ENCODE measurements at regions not wholly inside any gene's neighbourhood (a gene's known extent, or its start where the extent isn't known, plus 50 kb on each side); places are given as distances from the start of the nearest gene placed in this dataset.
"Not testable (repeated sequence)": the region's sequence is repeated elsewhere in the genome, so short reads cannot be mapped to it uniquely, and the experiment has no call there.

DNA sequence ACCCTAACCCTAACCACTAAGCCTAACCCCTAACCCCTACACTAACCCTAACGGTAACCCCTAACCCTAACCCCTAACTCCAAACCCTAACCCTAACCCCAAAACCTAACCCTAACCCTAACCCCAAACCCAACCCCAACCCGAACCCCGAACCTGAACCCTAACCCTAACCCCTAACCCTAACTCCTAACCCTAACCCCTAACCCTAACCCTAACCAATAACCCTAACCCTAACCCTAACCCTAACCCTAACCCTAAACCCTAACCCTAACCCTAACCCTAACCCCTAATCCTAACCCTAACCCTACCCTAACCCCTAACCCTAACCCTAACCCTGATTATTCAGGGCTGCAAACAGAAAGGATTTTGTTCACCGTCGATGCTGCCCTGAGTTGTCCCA lies 144.6 kb upstream of the DUSP22 start:
- CTCF ChIA-PET = interaction anchor here (0.7 to 1.8 kb wide), 13 partner anchors 17 to 341 kb away, joined by 3 to 7 read pairs (median 3); no protein-coding TSS in a partner anchor
- peaks cover 21% of the 10 kb centered on the region for H3K27me3 Mint-ChIP-seq
- DNase-seq; H3K27ac Mint-ChIP-seq; POLR2A ChIA-PET; H3K4me1 Mint-ChIP-seq; H3K9me3 Mint-ChIP-seq; H3K36me3 Mint-ChIP-seq (ENCODE audit: low read depth); H3K4me3 Mint-ChIP-seq: not testable (repeated sequence)

GRCh38 chr6:148051-148984 lies 144.0 kb upstream of the DUSP22 start:
- peaks cover 25% of the 10 kb centered on the region for H3K27me3 Mint-ChIP-seq
- H3K27ac Mint-ChIP-seq; POLR2A ChIA-PET; H3K4me1 Mint-ChIP-seq; H3K36me3 Mint-ChIP-seq (ENCODE audit: low read depth); H3K9me3 Mint-ChIP-seq; H3K4me3 Mint-ChIP-seq: not testable (repeated sequence)
- DNase-seq = peak; percentile 69
- CTCF ChIA-PET = interaction anchor here (0.7 to 1.8 kb wide), 18 partner anchors 10 to 340 kb away, joined by 3 to 7 read pairs (median 3); no protein-coding TSS in a partner anchor

DNA sequence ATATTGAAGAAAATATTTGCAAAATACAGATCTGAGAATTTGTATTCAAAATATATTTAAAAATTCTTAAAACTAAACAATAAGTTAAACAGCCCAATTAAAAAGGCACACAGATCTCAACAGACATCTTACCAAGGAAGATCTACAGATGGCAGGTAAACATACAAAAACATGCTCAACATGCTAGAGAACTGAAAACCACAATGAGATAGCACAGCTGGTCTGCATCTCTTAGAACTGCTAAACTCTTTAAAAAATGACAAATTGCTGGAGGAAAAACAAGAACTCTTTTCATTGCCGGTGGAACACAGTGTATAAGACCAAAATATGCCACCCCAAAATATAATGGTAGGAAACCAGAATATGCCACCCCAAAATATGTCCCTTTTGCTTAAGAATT lies 142.1 kb upstream of the DUSP22 start:
- CTCF ChIA-PET = interaction anchor here (0.7 kb wide), 1 partner anchor 46 kb away, joined by 3 read pairs; no protein-coding TSS in a partner anchor
- DNase-seq; H3K4me3 Mint-ChIP-seq; H3K36me3 Mint-ChIP-seq (ENCODE audit: low read depth); H3K27ac Mint-ChIP-seq; H3K9me3 Mint-ChIP-seq; POLR2A ChIA-PET: not testable (repeated sequence)
- Mint-ChIP-seq H3K4me1 (peaks cover 25% of the 10 kb centered on the region), H3K27me3 (peaks cover 29% of the 10 kb centered on the region)

DNA sequence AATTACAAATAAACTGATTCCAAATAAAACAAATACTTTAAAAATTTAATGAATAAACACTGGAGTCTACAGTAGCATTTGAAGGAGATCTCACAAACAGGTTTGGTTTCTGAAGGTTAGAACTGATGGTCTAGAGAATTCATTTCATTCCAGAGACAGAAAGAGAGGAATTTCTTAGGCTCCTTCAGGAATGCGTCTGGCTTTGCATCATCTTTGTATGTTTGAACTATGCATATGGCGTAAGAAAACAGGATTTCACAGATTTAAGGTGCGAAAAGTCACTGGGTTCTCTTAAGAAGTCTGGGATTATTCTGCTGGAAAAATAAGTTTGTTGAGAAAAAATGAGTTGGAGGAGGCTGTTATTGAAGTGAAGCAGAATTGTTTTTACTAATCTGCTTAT lies 139.9 kb upstream of the DUSP22 start:
- H3K36me3 Mint-ChIP-seq (ENCODE audit: low read depth); H3K27ac Mint-ChIP-seq; H3K9me3 Mint-ChIP-seq; CTCF ChIA-PET; H3K4me3 Mint-ChIP-seq; DNase-seq; POLR2A ChIA-PET: not testable (repeated sequence)
- Mint-ChIP-seq H3K27me3 (peaks cover 29% of the 10 kb centered on the region), H3K4me1 (peaks cover 44% of the 10 kb centered on the region)

DNA sequence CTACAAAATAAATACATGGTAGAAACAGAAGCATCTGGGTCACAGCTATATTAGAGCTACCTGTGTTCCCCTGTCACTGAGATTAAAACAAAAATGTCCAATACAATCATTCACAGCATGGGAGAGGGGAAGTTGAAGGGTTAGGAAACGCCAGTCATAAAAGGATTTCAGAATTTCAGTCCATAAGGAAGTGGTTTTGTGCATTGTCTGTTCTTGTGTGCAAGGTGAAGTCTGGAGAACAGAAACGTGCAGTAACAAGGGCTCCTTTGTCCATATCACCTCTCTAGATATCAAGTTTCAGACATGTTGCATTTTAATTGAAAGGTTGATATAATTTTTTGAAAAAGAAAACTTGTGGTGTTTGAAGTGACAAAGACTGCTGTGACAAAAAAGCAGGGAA lies 139.3 kb upstream of the DUSP22 start:
- H3K36me3 Mint-ChIP-seq (ENCODE audit: low read depth); DNase-seq; H3K27ac Mint-ChIP-seq; H3K9me3 Mint-ChIP-seq; H3K4me3 Mint-ChIP-seq; POLR2A ChIA-PET: not testable (repeated sequence)
- peaks cover 29% of the 10 kb centered on the region for H3K27me3 Mint-ChIP-seq
- CTCF ChIA-PET = interaction anchor here (1.2 kb wide), 1 partner anchor 239 kb away, joined by 3 read pairs; the partner anchor contains the start of gene IRF4
- peaks cover 46% of the 10 kb centered on the region for H3K4me1 Mint-ChIP-seq

- Mint-ChIP-seq H3K4me1 (peaks cover 46% of the 10 kb centered on the region), H3K27me3 (peaks cover 34% of the 10 kb centered on the region)
- H3K4me3 Mint-ChIP-seq; H3K27ac Mint-ChIP-seq; H3K9me3 Mint-ChIP-seq; POLR2A ChIA-PET; DNase-seq; H3K36me3 Mint-ChIP-seq (ENCODE audit: low read depth): not testable (repeated sequence)
- CTCF ChIA-PET = interaction anchor here (1.2 kb wide), 1 partner anchor 238 kb away, joined by 3 read pairs; the partner anchor contains the start of gene IRF4
Measured at GRCh38 chr6:153867-154266, 138.4 kb upstream of the DUSP22 start.

DNA sequence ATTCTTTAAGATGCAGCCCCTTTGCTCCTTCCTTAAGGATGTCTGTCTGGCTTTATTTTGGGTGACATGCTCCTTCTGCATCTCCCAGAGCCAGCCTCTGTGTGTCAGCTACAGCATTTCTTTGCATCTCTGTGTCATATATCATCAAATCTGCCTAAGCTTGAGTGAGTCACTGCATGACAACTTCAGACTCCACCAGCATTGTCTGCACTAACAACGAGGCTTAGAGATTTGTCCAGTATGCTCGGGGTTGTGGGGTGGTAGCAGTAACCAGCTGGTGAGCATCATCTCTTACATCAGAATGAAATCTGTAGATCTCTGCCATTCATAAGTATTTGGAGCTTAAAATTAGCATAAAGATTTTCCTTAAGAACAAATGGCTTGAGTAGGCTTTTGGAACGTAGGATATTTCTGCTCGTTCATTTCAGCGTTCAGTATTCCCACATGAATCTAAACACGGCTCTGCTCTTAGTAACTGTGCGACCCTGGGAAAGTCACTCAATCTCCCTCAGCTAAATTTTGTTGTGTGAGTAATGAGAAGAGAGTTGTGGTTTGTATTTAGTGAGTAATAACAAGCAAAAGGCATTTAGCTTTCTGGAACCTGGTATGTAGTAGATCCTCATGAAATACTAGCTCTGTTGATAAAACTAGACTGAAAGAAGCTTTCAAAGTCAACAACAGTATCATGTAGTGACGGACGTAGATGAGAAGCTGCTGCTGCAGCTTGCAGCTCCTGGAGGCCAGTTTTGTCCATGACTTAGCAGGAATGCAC lies 137.8 kb upstream of the DUSP22 start:
- H3K9me3 Mint-ChIP-seq; DNase-seq; H3K27ac Mint-ChIP-seq; POLR2A ChIA-PET; H3K36me3 Mint-ChIP-seq (ENCODE audit: low read depth); H3K4me3 Mint-ChIP-seq: not testable (repeated sequence)
- CTCF ChIA-PET = interaction anchor here (1.2 kb wide), 1 partner anchor 237 kb away, joined by 3 read pairs; the partner anchor contains the start of gene IRF4
- peaks cover 46% of the 10 kb centered on the region for H3K4me1 Mint-ChIP-seq
- H3K27me3 Mint-ChIP-seq = peaks cover 36% of the 10 kb centered on the region

GRCh38 chr6:156010-156409 lies 136.3 kb upstream of the DUSP22 start:
- no peaks in the 10 kb centered on the region for H3K9me3 Mint-ChIP-seq
- peaks cover 44% of the 10 kb centered on the region for H3K4me1 Mint-ChIP-seq
- POLR2A ChIA-PET = no interaction called here
- CTCF ChIA-PET = interaction anchor here (0.9 kb wide), 1 partner anchor 32 kb away, joined by 3 read pairs; no protein-coding TSS in a partner anchor
- H3K4me3 Mint-ChIP-seq = no peak overlapping the region
- H3K36me3 Mint-ChIP-seq (ENCODE audit: low read depth) = no peaks in the 10 kb centered on the region
- H3K27ac Mint-ChIP-seq = no peak overlapping the region
- peaks cover 36% of the 10 kb centered on the region for H3K27me3 Mint-ChIP-seq
- no peak for DNase-seq

- H3K27ac Mint-ChIP-seq; H3K4me3 Mint-ChIP-seq; H3K36me3 Mint-ChIP-seq (ENCODE audit: low read depth); POLR2A ChIA-PET; H3K9me3 Mint-ChIP-seq; DNase-seq: not testable (repeated sequence)
- Mint-ChIP-seq H3K27me3 (peaks cover 36% of the 10 kb centered on the region), H3K4me1 (peaks cover 44% of the 10 kb centered on the region)
- CTCF ChIA-PET = interaction anchor here (0.9 kb wide), 1 partner anchor 32 kb away, joined by 3 read pairs; no protein-coding TSS in a partner anchor
Measured at GRCh38 chr6:156441-157140, 135.7 kb upstream of the DUSP22 start.

DNA sequence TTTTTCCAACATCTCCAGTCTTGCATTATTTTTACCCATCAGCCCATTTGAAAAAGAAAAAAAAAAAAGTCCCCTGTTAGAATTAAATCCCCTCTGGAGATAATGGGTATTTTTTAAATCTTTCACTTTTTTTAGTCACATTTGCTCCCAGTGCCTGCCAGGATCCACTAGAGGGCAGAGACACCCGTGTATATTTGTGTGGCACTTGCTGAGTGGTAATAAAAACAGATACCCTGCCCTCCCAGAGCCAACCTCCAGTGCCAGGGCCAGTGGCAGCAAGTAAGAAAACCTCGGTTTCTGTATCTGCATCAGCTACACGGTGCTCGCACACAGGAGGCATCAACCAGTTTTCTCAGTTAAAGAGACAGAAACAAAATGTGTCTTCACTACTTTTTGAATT lies 135.1 kb upstream of the DUSP22 start:
- DNase-seq = peak; percentile 45
- POLR2A ChIA-PET; H3K27ac Mint-ChIP-seq; H3K9me3 Mint-ChIP-seq; CTCF ChIA-PET; H3K36me3 Mint-ChIP-seq (ENCODE audit: low read depth); H3K4me3 Mint-ChIP-seq: not testable (repeated sequence)
- H3K4me1 Mint-ChIP-seq = peaks cover 44% of the 10 kb centered on the region
- H3K27me3 Mint-ChIP-seq = peaks cover 34% of the 10 kb centered on the region

DNA sequence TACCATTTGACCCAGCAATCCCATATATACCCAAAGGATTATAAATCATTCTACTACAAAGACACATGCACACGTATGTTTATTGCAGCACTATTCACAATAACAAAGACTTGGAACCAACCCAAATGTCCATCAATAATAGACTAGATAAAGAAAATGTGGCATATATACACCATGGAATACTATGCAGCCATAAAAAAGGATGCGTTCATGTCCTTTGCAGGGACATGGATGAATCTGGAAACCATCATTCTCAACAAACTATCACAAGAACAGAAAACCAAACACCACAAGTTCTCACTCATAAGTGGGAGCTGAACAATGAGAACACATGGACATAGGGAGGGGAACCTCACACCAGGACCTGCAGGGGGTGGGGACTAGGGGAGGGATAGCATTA lies 130.6 kb upstream of the DUSP22 start:
- H3K27ac Mint-ChIP-seq; H3K4me3 Mint-ChIP-seq; CTCF ChIA-PET; DNase-seq; H3K36me3 Mint-ChIP-seq (ENCODE audit: low read depth); POLR2A ChIA-PET; H3K9me3 Mint-ChIP-seq: not testable (repeated sequence)
- H3K4me1 Mint-ChIP-seq = peaks cover 10% of the 10 kb centered on the region
- peaks cover 28% of the 10 kb centered on the region for H3K27me3 Mint-ChIP-seq

DNA sequence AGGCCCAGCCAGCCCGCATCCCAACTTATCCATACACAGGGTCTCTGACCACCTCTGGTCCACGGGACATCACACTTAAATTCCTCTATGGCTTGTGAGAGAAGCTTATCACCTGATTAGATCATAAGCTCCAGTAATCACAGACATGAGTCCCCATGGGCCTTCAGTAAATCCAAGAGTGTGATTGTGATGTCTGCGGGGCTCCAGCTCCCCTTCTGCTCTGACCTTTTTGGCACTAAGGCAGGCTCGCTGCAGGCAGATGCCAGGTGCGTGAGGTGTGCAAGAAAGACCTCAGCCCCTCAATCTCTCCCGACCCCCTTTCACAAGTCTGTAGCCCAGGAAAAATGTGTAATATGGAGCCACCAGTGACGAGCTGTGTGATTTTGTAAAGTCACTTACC lies 127.6 kb upstream of the DUSP22 start:
- peaks cover 19% of the 10 kb centered on the region for H3K27me3 Mint-ChIP-seq
- H3K4me1 Mint-ChIP-seq = no peaks in the 10 kb centered on the region
- ChIA-PET POLR2A (no interaction called here), CTCF (interaction anchor here (1.6 to 2.0 kb wide), 2 partner anchors 17 to 20 kb away, joined by 3 to 6 read pairs; no protein-coding TSS in a partner anchor)
- H3K4me3 Mint-ChIP-seq = no peak overlapping the region
- no peak overlapping the region for H3K27ac Mint-ChIP-seq
- H3K36me3 Mint-ChIP-seq (ENCODE audit: low read depth) = no peaks in the 10 kb centered on the region
- DNase-seq = no peak
- no peaks in the 10 kb centered on the region for H3K9me3 Mint-ChIP-seq

Measured in activated CD4-positive, alpha-beta T cell treated with anti-CD3 and anti-CD28 coated beads, Interleukin-2, amount 10 ng/mL, durations not matched to agents 7 days and 5 days (primary cell).